ENCODE measurements at regions not wholly inside any gene's neighbourhood (a gene's known extent, or its start where the extent isn't known, plus 50 kb on each side); places are given as distances from the start of the nearest gene placed in this dataset.

DNA sequence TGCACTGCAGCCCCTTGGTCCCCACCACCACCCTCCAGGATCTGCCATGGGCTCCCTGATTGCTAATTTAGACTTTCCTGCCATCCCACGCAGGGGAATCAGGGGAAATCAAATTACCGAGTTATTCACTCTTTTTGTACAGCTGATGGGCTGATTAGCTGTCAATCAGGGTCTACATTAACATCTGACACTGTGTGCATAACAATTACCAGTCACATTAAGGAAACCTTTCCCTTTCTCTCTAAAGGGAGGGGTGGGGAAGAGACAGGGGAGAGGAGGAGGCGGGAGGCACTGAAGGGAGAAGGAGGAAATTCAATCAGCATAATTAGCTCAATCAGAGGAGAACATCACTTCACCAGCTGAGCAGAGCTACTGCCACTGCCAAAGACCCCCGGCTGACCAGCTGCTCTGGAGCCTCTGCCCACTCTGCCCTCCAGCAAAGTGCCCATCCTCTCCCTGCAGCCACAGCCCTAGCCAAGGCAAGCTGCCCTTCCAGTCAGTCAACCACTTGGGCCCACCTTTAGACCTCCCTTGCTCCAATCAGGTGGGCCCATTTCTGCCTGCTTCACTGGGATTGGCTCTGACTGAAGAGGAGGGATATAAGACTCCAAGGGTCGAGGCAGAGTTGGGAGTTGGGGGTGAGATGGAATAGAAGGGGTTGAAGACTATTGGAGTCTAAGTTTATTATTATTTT, 199.3 kb upstream of the ZC3H12A start:
- DNase-seq (ENCODE audit: low spot score), result no peak

DNA sequence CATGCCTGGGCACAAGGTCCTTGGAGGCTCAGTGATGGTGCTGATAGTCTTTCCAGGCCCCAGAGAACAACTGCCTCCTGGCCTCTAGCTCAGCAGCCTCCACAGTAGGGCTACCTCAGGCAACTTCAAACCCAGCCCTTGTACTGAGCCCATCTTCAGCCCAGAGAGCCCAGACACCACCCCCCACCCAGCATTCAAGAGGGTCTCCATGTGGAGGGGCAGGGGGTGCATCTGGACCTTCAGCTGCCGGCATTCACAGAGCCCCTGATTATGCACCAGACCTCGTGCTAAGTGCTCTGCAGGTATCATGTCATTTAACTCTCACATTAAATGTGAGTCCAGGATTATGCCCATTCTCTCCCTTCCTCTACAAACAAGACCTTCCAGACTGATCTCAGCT, 197.0 kb upstream of the ZC3H12A start:
- no peak for DNase-seq (ENCODE audit: low spot score)

DNA sequence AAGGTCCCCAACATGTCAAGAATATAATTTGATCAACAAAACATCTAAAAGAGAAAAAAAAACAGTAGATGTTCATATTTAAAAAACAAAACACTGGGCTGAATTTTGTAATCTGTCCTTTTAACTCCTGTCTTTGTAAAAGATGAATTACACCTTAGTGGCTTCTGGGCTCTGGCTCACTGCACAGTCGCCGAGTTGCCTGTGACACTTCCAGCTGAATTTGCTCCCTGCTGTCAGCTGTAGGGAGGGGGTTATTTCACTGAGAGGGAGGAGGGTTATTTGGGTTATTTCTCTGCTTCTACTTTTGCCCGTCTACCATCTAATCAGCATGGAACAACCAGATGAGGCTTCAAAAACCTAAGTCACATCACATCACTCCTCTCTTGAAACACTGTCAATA, 193.0 kb upstream of the ZC3H12A start:
- no peak for DNase-seq (ENCODE audit: low spot score)

DNA sequence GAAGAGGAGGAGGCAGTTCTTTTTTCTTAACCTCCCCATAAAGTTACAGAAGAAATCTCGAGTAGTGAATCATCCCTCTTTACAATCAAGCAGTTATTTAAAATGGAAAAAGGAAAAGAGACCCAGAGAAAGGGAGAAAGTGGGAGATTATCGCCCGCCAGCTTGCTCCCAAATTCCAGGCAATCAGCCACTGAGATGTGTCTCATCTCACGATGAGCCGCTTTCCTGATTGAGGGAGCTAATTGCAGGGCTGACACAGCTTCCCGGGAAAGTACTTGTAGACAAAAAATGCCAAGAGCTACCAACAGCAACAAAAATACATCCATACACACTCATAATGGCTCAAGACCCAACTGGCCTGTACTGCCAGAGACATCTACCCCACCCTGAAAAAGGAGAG, 191.6 kb upstream of the ZC3H12A start:
- DNase-seq (ENCODE audit: low spot score), result no peak

DNA sequence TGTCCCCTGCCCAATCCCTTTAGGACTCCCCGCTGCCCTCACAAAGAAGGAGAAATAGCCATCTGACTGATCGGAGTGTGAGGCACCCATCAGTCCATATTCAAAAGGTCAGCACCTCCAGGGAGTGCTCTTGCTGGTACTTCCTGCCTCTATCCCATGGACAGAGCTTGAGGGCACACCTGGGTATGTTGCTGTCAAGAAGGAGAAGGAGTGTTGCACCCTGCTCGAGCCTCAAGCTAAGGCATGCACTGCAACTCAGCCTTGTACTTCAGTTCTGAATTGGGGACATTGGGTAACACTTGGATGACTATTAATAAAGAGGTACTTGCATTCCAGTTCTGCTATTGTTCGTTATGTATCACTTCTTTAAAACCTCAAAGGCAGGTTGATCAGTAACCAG, 190.3 kb upstream of the ZC3H12A start:
- DNase-seq (ENCODE audit: low spot score), result no peak

DNA sequence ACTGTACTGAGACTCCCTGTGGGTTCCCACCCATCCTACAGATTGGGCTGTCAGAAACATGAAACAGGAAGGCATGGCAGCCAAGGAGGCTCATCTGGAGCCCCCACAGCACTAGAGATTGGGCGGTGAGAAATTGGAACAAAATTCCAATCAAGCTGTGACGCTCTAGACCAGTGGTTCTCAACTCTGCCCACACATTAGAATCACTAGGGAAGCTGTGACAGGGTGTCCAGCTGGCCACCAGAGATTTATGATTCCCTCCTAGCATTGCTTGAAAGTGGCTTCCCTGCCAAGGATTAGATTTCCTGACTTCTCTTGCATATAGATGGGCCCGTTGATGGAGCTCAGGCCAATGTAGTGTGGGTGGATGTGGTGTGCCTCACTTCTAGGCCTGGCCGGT, 187.5 kb upstream of the ZC3H12A start:
- DNase-seq (ENCODE audit: low spot score), result no peak

DNA sequence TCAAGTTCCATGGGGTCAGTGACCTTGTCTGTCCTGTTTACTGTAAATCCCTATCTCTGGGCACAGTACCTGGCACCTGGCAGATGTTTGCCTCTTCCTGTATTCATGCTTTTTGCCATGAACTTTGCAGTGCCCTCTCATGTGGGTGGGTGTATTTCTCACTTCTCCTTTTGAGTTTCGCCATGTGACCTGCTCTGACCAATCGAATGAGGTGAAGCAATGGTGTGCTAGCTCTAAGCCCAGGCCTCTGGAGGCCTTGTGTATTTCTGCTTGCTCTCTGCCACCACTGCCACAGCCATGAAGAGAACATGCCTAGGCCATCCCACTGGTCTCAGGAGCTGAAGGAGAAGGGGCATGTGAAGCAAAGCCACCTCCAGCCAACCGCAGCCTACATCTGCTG, 185.5 kb upstream of the ZC3H12A start:
- no peak for DNase-seq (ENCODE audit: low spot score)

DNA sequence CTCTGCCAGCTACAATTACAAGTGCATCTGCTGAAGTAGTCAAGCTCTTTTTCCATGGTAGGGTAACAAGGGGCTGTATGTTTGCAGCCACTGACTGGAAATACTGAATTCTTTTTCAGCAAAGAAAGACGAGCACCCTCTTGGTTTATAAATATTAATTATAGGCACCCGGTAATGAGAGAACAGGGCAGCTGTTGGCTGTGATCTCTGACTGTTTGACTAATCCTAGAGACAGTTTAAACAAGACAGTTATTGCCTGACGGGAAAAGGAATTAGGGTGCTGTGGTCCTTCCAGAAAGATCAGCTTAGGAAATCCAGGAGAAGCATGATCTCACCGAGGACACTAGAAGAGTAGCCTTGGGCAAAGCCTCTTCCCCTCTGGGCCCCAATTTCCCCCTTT, 183.7 kb upstream of the ZC3H12A start:
- DNase-seq (ENCODE audit: low spot score), result no peak

DNA sequence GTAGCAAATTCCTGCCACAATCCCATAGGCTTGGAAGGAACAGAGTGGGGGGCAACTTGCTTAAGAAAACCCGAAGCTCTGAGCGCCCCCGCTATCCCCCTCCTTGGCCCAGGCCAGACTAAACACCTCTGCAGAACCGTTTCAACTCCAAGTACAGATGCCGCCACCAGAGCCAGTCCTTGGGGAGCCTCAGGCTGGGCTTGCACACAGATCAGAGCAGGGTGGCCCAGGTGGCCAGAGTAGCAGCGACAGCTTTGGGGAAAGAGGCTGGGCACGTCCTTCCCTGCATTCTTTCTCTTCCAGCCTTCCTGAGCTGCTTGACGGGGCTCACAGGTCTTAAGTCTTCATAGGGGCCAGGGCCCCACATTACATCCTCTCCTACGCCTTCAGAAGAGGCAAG, 181.6 kb upstream of the ZC3H12A start:
- DNase-seq (ENCODE audit: low spot score), result no peak

DNA sequence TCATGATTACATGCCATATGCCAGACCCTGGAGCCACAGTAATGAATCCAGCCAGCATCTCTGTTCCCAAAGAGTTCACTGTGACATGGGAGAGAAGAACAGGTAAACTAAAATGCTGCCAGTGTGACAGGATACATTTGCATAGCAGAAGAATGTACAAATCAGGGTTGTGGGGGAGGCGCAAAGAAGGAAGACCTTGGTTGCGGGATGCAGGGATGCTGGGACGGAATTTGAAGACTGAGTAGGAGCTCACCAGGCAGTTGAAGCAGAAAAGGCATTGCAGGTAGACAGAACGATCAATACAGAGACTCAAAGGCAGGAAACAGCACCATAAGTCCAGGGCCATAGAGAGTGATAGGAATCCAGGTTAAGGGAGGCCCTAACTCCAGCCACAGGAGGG, 180.3 kb upstream of the ZC3H12A start:
- DNase-seq (ENCODE audit: low spot score), result no peak

DNA sequence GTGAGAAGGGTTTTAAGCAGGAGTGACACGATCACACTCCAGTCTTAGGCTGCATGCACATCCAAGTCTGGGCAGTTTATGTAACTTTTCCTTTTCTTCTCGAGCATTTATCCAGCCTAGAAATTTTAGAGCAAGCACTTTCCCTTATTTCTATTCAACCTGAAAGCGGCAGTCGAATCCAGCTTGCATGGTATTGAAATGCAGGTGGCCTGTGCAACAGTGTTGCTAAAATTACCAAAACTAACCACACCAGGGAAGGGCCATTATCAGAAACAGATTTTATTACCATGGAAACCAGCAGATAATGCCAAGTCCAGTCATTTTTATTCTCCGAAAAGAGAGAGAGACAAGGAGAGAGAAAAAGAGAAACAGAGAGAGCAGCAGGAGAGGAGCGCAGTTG, 179.9 kb upstream of the ZC3H12A start:
- no peak for DNase-seq (ENCODE audit: low spot score)

DNA sequence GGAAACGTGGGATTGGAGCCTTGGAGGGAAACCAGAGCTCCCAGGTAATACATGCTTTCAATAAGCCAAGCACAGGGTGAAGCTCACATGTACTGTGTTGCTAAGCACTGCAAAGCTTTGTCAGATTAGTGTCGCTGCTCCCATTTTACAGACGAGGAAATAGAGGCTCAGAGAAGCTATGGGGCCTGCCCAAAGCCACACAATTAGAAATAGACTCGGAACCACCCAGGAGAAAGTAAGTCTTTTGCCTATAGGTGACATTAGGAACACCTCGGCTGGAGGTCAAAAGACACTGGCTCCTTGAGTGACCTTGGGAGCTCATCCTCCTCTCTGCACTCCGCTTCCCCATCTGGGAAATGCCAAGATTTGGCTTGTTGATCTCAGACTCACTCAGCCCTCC, 175.6 kb upstream of the ZC3H12A start:
- DNase-seq (ENCODE audit: low spot score), result no peak

DNA sequence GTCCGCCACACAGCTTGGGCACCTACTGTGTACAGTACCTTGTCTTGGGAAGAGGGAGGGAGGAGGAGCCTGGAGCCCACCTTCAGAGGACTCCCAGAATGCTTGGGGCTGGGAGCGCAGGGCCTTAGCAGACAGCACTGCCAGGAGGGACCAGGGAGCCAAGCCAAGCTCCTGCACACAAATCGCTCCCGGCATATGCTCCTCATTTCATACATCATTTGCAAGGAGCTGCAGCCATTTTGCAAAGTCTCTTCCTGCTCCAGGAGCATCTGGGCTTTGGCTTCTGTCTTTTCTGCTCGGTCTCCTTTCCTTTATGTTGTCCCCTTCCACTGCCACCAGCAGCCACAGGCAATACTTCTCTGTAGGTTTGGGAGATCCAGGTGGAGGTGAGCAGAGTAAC, 175.2 kb upstream of the ZC3H12A start:
- DNase-seq (ENCODE audit: low spot score), result no peak

DNA sequence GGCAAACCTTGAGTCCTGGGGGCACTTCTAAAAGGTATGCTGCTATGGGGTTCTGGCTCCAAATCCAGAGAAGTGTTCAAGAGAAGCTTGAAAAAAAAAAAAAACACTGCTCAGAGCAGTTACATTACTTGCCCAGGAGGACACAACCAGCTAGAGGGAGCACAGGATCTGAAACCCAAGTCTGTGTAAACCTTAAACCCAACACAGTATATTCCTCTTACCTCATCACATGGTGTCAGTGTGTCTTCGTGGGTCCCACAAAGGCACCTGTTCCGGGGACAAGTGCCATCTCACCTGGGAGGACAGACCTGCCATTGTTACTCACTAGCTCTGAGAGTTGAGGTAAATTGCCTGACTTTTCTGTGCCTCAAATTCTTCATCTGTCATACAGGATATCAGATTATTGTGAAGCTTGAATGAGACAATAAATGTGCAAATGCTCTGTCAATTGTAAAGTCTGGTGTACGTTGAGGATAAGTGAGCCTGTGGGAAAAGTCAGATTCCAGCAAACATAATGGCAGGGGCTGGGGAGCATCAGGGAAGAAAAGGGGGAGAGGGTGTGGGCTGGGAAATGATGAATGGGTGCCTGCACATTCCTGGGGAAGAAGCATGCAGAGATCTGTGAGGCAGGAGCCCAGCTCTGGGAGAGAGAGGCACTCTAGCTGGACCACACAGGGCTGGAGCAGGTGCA, 170.4 kb upstream of the ZC3H12A start:
- no peak for DNase-seq (ENCODE audit: low spot score)

DNA sequence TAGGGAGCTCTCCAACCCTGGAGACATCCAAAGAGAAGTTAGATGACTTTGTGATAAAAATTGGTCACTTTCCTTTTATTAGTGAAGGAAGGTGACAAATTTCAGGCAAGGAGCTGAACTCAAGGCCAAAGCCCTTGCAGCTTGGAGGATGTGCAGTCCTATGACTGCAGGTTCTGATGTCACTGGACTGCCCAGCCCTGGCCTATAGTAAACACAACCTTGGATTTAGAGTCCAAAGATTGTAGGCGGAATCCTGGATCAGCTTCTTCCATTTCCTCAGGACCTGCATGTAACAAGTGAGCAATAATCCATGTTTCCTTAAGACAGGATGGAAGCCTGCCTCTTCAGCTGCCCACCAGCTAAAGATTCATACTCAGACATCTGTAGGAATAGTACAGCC, 169.3 kb upstream of the ZC3H12A start:
- DNase-seq (ENCODE audit: low spot score), result no peak

DNA sequence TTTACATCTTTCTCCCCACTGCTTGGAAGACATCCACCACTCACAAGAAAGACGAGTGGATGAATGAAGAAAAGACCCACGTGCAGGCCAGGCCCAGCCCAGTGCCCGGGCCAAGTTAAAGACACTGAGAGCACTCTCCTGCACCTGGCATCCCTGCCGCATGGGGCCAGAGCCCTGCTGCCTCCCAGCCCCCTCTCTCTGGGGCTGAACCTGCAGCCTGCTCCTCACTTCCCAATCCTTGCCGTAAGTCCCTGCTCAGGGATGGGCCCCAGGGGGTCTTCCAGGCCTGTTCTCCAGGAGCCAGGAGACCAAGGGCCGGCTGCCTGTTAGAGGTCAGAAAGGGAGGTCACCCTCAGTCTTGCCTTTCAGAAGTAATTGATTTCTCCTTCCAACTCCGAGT, 168.5 kb upstream of the ZC3H12A start:
- DNase-seq (ENCODE audit: low spot score), result no peak

DNA sequence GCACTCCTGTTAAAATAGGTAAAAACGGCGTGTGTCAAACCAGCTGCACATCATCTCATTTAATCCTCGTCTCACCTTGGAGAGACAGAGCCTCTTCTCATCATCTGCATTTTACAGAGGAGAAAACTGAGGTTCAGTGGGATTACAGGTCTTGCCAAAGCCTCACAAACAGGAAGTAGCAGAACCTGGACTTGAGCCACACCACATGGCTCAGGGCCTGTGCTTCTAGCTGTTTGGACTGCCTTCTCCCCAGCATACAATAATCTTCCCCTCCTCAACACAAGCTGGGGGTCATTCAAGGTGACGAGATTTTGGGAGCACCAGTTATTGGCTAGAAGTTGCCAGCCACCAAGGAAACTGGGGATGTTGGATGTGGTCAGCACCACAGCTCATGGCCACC, 167.9 kb upstream of the ZC3H12A start:
- DNase-seq (ENCODE audit: low spot score), result no peak

DNA sequence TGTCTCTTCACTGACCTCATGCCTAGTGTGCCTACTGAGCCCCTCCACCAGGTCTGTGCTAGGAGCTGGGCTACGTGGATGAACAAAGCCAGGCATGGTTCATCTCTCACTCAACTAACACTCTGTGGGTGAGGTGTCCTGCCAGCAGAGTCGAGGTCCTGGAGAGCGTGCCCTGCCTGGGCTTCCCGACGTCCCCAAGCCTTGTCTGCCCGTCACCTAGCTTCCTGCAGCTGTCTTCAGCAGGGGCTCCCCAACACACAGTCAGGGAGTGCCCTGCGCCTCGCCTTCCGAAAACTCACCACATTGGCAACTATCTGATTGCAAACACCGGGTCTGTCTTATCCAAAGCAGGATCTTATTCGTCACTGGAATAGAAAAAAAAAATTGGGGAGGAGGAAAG, 167.5 kb upstream of the ZC3H12A start:
- DNase-seq (ENCODE audit: low spot score), result no peak

DNA sequence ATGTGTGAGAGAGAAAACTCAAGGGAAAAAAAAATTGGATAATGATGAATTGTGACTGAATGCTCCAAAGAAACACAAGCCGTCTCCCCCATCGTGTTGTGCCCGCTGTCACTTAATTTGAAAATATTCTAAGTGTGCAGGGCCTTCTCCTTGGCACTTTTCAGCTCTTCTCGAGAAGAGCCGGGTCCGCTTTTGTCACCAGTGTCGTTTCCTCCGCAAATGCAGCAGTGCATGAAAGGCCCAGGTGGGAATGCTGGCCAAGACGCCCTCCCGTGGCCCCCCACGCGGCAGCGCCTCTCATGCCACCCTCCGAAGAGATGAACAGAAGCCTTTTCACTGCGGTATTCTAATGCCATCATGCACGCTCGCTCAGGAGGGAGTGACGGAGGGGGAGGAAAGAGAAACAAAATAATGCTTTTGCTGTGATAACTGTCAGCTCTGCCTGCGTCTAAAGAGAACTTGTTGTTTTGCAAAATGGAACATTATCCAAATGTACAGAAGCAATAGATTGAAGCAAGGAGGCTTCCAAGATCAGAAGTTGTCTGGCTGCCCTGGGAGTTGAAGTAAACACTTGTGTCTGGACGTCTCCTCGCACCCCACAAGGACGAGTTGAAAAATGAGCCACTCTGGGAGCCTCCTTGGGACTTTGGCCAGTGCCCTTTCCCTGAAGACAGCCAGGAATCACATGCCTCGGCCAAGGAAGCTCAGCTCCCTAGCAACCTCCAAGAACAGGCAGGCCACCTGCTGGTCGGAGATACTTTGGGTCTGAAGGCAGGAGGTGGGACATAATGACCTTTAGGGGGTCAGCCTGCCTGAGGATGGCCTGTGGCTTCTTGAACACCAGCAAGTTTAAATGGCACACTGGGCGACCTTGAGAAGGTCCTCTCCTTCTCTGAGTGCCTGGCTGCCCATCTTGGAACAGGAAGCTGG, 166.1 kb upstream of the ZC3H12A start:
- no peak for DNase-seq (ENCODE audit: low spot score)

DNA sequence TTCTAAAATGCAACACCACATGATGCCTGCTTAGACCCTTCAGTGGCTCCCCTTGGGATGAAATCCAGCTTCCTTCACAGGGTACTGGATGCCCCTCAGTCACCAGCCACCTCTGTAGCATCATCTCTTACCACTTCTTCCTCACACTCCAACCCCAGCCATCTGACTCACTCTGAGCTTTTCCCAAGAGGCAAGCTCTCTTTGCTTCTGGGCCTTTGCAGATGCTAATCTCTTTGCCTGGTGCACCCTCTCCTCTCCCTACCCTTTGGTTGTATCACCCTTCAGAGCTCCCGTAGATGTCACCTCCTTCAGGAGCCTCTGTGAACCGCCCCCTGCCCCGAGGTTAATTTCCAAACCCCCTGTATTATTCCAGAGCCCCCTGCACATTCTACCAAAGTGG, 164.8 kb upstream of the ZC3H12A start:
- DNase-seq (ENCODE audit: low spot score), result no peak

DNA sequence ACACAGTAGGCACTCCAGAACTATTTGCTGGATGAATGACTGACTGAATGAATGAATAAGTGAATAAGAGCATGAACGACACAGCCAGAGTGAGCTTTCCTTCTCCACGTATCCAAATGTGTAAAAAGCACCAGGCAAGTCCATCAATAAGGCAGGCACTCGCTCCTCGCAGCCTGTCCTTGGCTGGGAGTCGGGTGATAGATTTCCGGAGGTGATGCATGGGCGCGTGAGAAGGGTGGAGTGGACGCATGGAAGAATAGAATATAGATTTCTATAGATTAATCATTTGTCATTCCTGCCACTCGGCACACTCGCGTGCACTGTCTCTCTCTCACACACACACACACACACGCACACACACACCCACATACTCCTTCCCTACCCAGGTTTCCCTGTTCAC, 164.3 kb upstream of the ZC3H12A start:
- no peak for DNase-seq (ENCODE audit: low spot score)

DNA sequence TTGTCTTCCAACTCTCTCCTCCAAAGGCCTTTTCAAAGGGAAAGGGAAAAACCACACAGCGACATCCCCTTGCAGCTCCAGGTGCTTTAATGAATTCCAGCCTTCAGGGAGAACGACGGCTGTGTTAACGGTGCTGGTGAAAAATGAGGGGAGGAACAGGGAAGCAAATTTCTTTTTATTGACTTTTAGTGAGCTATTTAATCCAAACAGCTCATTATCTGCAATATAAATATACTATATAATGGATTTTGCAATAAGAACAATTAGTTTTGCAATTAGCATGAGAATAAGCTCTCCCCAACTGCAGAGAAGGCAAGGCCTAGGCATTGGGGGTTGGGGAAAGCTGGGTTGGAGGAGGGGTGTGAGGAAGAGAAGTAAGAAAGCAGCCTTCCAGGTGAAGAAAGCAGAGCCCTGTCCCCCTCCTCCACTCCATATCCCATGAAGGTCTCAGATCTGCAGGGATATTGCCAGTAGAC, 159.0 kb upstream of the ZC3H12A start:
- no peak for DNase-seq (ENCODE audit: low spot score)

Data from umbilical cord (tissue), 1 donor.